Suprapubic skin (tissue), 4 donors: ENCODE measurements at regions not wholly inside any gene's neighbourhood (a gene's known extent, or its start where the extent isn't known, plus 50 kb on each side); places are given as distances from the start of the nearest gene placed in this dataset.

Source experiments
- EP300 ChIP-seq: sonication (generic); formaldehyde crosslinking; IDR thresholded peaks from one replicate; pipeline ENCODE4 v1.6.1; 2017; ENCODE audit warnings: antibody characterized with exemption
- POLR2AphosphoS5 ChIP-seq, 3 donors: sonication (generic); formaldehyde crosslinking; IDR thresholded peaks; one replicate each; pipeline ENCODE4 v1.6.1; 2017; ENCODE audit warnings: antibody characterized with exemption in 3 of 3
- TF ChIP-seq, protein P1 (sequence below), 2 donors: fragments of 200-600 bp in 1 of 2; fragments of 450-650 bp in 1 of 2; sonication (generic) in 1 of 2; IDR thresholded peaks; one replicate each; pipeline ENCODE4 v1.5.1; 2016 to 2019; ENCODE audit warnings: antibody characterized with exemption in 2 of 2, mild to moderate bottlenecking in 1 of 2, moderate library complexity in 1 of 2

GRCh38 chr7:22052674-22053365 lies 107.1 kb upstream of the CDCA7L start:
- TF ChIP-seq POLR2AphosphoS5 (IDR thresholded peaks at IDR 0.05) (no peak), EP300 (no peak)
- TF ChIP-seq, protein P1, sequence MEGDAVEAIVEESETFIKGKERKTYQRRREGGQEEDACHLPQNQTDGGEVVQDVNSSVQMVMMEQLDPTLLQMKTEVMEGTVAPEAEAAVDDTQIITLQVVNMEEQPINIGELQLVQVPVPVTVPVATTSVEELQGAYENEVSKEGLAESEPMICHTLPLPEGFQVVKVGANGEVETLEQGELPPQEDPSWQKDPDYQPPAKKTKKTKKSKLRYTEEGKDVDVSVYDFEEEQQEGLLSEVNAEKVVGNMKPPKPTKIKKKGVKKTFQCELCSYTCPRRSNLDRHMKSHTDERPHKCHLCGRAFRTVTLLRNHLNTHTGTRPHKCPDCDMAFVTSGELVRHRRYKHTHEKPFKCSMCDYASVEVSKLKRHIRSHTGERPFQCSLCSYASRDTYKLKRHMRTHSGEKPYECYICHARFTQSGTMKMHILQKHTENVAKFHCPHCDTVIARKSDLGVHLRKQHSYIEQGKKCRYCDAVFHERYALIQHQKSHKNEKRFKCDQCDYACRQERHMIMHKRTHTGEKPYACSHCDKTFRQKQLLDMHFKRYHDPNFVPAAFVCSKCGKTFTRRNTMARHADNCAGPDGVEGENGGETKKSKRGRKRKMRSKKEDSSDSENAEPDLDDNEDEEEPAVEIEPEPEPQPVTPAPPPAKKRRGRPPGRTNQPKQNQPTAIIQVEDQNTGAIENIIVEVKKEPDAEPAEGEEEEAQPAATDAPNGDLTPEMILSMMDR (IDR thresholded peaks at IDR 0.05), result no peak
